Stomach (tissue), 8 donors: ENCODE measurements at regions not wholly inside any gene's neighbourhood (a gene's known extent, or its start where the extent isn't known, plus 50 kb on each side); places are given as distances from the start of the nearest gene placed in this dataset.
A peak's percentile ranks its signal among the peaks of the same experiment; 100 is the strongest.
"Not testable (repeated sequence)": the region's sequence is repeated elsewhere in the genome, so short reads cannot be mapped to it uniquely, and the experiment has no call there.

ENCODE experiments used
- DNase-seq, 2 donors: peaks; one replicate each; pipeline versions ENCODE4 v3.0.0 to v3.0.0-alpha.2; 2013 to 2019
- H3K27ac ChIP-seq, 5 donors: fragments of 200-600 bp in 4 of 5; sonication (generic) in 4 of 5; one replicate each; pipeline ENCODE4 v1.5.1; 2013 to 2019; ENCODE audit warnings: mild to moderate bottlenecking in 1 of 5, moderate library complexity in 1 of 5
- H3K27me3 ChIP-seq, 3 donors: fragments of 200-600 bp; sonication (generic); one replicate each; pipeline ENCODE4 v1.5.1; 2017 to 2019; ENCODE audit warnings: mixed run types in 1 of 3
- H3K36me3 ChIP-seq, 4 donors: fragments of 200-600 bp; sonication (generic); 1 replicate in 3 of 4; 2 replicates in 1 of 4; pipeline ENCODE4 v1.5.1; 2016 to 2019
- H3K4me1 ChIP-seq, 4 donors: fragments of 200-600 bp; sonication (generic); one replicate each; pipeline ENCODE4 v1.5.1; 2016 to 2019
- H3K4me3 ChIP-seq, 4 donors: fragments of 200-600 bp; sonication (generic) in 3 of 4; one replicate each; pipeline ENCODE4 v1.5.1; 2016 to 2019; ENCODE audit warnings: mild to moderate bottlenecking in 1 of 4
- H3K9me3 ChIP-seq, 4 donors: fragments of 200-600 bp; sonication (generic); one replicate each; pipeline ENCODE4 v1.5.1; 2016 to 2019
- EP300 ChIP-seq: sonication (generic); formaldehyde crosslinking; IDR thresholded peaks from one replicate; pipeline ENCODE4 v1.6.1; 2017; ENCODE audit warnings: antibody characterized with exemption
- POLR2A ChIP-seq, 4 donors: fragments of 450-650 bp; IDR thresholded peaks; one replicate each; pipeline ENCODE4 v1.6.1; 2016; ENCODE audit warnings: antibody characterized with exemption in 4 of 4, control low read depth in 2 of 4, mild to moderate bottlenecking in 1 of 4, moderate library complexity in 1 of 4
- POLR2AphosphoS5 ChIP-seq, 3 donors: sonication (generic); formaldehyde crosslinking; IDR thresholded peaks; one replicate each; pipeline ENCODE4 v1.6.1; 2016; ENCODE audit warnings: antibody characterized with exemption in 3 of 3
- WGBS, 5 donors: extraction: QIAGEN DNeasy Blood & Tissue Kit in 3 of 5; methylation state at CpG; one replicate each; pipeline versions ENCODE4 v1.1.5 to v1.1.7; 2013 to 2018; 5-methylcytosine and 5-hydroxymethylcytosine counted together
- intact Hi-C: fragments of 100-400 bp; cut with DNase I; formaldehyde crosslinking; loops from one replicate; pipeline ENCODE4 v1.15.1; 2023; ENCODE audit warnings: low total_unique reads
- TF ChIP-seq, protein P1 (sequence below), 7 experiments: fragments of 450-650 bp in 4 of 7; fragments of 200-600 bp in 3 of 7; sonication (generic) in 3 of 7; IDR thresholded peaks; one replicate each; pipeline ENCODE4 v1.5.1; 2016 to 2019; ENCODE audit warnings: antibody characterized with exemption in 7 of 7, control low read depth in 2 of 7, mild to moderate bottlenecking in 1 of 7
- donor health status: healthy with polysubstance abuse.
- donor health status: Bipolar disorder and iron deficiency.
- donor health status: healthy.

DNA sequence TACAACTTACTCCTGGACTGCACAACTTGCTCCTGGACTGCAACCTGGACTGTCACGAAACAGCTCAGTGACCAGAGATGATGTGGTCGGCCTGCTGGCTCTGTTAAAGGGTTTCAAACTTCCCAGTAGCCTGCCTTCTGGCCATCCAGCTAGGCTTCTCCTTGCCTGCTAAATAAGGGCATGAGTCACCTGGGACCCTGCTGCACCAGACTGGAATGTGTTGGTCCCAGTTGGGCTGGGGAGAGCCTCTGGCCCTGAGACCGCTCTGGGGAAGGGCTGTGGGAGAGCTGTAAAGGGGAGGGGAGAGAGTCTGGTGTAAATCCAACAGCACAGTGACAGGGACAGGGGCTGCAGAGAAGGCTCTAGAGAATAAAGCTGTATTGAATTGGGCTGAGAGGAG is 165.8 kb downstream of the VSIG4 start:
- 50 to 82% (median 65%) methylated on average over 3 of the region's 3 CpGs for WGBS, 5 donors
- H3K27me3 ChIP-seq = peaks cover 0 to 11% (median 0%) of the 10 kb centered on the region in 3 donors
- H3K4me1 ChIP-seq = no peaks in the 10 kb centered on the region
- TF ChIP-seq EP300 (no peak), POLR2AphosphoS5 (IDR thresholded peaks at IDR 0.05) (no peak), POLR2A (IDR thresholded peaks at IDR 0.05) (no peak)
- TF ChIP-seq, protein P1, sequence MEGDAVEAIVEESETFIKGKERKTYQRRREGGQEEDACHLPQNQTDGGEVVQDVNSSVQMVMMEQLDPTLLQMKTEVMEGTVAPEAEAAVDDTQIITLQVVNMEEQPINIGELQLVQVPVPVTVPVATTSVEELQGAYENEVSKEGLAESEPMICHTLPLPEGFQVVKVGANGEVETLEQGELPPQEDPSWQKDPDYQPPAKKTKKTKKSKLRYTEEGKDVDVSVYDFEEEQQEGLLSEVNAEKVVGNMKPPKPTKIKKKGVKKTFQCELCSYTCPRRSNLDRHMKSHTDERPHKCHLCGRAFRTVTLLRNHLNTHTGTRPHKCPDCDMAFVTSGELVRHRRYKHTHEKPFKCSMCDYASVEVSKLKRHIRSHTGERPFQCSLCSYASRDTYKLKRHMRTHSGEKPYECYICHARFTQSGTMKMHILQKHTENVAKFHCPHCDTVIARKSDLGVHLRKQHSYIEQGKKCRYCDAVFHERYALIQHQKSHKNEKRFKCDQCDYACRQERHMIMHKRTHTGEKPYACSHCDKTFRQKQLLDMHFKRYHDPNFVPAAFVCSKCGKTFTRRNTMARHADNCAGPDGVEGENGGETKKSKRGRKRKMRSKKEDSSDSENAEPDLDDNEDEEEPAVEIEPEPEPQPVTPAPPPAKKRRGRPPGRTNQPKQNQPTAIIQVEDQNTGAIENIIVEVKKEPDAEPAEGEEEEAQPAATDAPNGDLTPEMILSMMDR (IDR thresholded peaks at IDR 0.05) = no peak
- intact Hi-C loops = no loop called here
- no peaks in the 10 kb centered on the region for H3K36me3 ChIP-seq
- no peak for DNase-seq
- no peaks in the 10 kb centered on the region for H3K9me3 ChIP-seq
- no peak overlapping the region for H3K4me3 ChIP-seq
- H3K27ac ChIP-seq = no peak overlapping the region

DNA sequence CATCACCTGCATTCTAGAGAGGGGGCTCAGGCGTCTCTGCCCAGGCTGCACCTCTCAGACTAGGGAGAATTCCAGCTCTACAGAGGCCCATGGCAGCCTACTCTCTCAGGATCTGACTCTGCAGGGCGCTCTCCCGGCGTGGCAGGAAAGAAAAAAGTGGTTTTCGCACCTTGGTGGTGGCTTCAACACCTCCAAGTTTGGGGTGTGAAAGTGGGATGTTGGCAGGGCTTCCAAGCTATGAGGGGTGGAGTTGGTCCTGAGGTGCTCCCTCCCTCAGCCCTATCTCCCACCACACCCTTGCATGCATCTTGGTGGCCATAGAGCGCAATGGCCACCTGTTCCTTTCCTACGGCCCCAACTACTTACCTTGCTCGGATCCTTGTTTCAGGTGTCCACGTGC is 166.5 kb downstream of the VSIG4 start:
- Histone ChIP-seq H3K27me3 (peaks cover 0 to 8% (median 0%) of the 10 kb centered on the region in 3 donors), H3K4me1 (no peaks in the 10 kb centered on the region), H3K9me3 (no peaks in the 10 kb centered on the region), H3K36me3 (no peaks in the 10 kb centered on the region), H3K27ac (no peak overlapping the region), H3K4me3 (no peak overlapping the region)
- TF ChIP-seq, protein P1 (IDR thresholded peaks at IDR 0.05) = no peak
- TF ChIP-seq EP300 (no peak), POLR2A (IDR thresholded peaks at IDR 0.05) (no peak), POLR2AphosphoS5 (IDR thresholded peaks at IDR 0.05) (no peak)
- intact Hi-C loops = no loop called here
- DNase-seq = no peak
- 72 to 89% (median 80%) methylated on average over 5 to 9 of the region's 9 CpGs for WGBS, 5 donors

DNA sequence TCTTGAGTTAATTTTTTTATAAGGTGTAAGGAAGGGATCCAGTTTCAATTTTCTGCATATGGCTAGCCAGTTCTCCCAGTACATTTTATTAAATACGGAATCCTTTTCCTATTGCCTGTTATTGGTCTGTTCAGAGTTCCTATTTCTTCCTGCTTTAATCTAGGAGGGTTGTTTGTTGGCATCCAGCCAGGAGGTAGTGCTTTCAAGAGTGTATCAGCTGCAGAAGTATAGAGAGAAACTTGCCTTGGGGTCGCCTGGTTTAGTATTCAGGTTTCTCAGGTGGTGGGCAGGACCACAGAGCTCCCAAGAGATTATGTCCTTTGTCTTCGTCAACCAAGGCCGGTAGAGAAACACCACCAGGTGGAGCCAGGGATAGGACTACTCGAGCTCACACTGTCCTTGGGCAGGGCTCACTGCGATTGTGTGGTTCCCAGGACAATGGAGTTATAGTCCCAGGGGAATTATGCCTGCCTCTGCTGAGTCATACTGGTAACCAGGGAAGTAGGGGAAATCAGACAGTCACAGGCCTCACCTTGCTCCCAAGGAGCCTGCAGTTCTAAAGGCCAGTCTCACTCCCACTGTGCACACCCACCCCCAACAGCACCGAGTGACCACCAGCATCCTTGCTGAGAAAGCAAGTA is 168.1 kb downstream of the VSIG4 start:
- peak in 1 of 2 donors; percentile 10 for DNase-seq
- no peak overlapping the region for H3K4me3 ChIP-seq
- no peak for TF ChIP-seq POLR2AphosphoS5 (IDR thresholded peaks at IDR 0.05)
- TF ChIP-seq EP300 = no peak
- TF ChIP-seq, protein P1 (IDR thresholded peaks at IDR 0.05) = no peak
- TF ChIP-seq POLR2A (IDR thresholded peaks at IDR 0.05) = no peak
- H3K27ac ChIP-seq = no peak overlapping the region
- H3K9me3 ChIP-seq = no peaks in the 10 kb centered on the region
- intact Hi-C loops = no loop called here
- H3K27me3 ChIP-seq = peaks cover 0 to 8% (median 0%) of the 10 kb centered on the region in 3 donors
- H3K4me1 ChIP-seq = no peaks in the 10 kb centered on the region
- WGBS, 5 donors = 41 to 73% (median 46%) methylated on average over 3 to 7 of the region's 7 CpGs
- H3K36me3 ChIP-seq = no peaks in the 10 kb centered on the region

DNA sequence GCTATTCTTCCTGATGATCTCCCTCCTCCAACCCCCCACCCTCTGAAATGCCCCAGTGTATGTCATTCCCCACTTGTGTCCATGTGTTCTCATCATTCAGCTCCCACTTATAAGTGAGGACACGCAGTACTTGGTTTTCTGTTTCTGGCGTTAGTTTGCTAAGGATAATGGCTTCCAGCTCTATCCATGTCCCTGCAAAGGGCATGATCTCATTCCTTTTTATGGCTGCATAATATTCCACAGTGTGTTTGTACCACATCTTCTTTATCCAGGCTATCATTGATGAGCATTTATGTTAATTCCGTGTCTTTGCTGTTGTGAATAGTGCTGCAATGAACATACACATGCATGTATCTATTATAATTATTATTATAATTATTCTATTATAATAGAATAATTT is 169.3 kb downstream of the VSIG4 start:
- H3K9me3 ChIP-seq, H3K36me3 ChIP-seq, intact Hi-C loops, DNase-seq, H3K27ac ChIP-seq, H3K4me3 ChIP-seq, H3K4me1 ChIP-seq, H3K27me3 ChIP-seq: not testable (repeated sequence)
- WGBS, 5 donors = 78 to 93% (median 88%) methylated on average over 3 of the region's 3 CpGs

DNA sequence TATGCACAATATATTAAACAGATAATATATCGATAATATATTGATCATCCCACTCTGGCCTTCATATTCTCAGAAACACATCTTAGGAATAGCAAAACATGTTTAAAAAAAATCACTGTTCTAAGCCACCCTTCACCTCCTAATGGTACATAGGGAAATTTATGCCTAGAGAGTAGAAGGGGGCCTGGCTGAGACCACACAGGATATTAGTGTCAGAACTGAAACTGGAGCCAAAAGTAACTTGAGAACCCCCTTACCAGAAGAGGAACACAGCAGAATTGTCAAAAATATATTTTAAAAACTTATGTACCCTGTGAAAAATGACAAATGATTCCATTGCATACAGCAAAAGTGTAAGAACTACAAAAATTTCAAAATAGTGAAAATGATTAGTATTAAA is 173.1 kb downstream of the VSIG4 start:
- Histone ChIP-seq H3K36me3 (no peaks in the 10 kb centered on the region), H3K27ac (no peak overlapping the region), H3K9me3 (no peaks in the 10 kb centered on the region), H3K27me3 (no peaks in the 10 kb centered on the region), H3K4me3 (no peak overlapping the region), H3K4me1 (no peaks in the 10 kb centered on the region)
- WGBS, 5 donors = 70 to 98% (median 78%) methylated on average over 1 of the region's 1 CpG
- DNase-seq = no peak
- no peak for TF ChIP-seq EP300
- TF ChIP-seq, protein P1 (IDR thresholded peaks at IDR 0.05) = no peak
- TF ChIP-seq POLR2A (IDR thresholded peaks at IDR 0.05) = no peak
- TF ChIP-seq POLR2AphosphoS5 (IDR thresholded peaks at IDR 0.05) = no peak
- intact Hi-C loops = no loop called here
